Fibroblast of lung (primary cell): ENCODE measurements at regions not wholly inside any gene's neighbourhood (a gene's known extent, or its start where the extent isn't known, plus 50 kb on each side); places are given as distances from the start of the nearest gene placed in this dataset.

Experiments used
- DNase-seq, 2 donors: peaks; one replicate each; pipeline versions ENCODE4 v3.0.0 to v3.0.0-alpha.2; 2010; ENCODE audit warnings: low read depth in 2 of 2
- H2AFZ ChIP-seq: 2 replicates; pipeline ENCODE4 v1.5.1; 2012; ENCODE audit warnings: low read length, control low read depth, inconsistent platforms
- H3K27ac ChIP-seq: 2 replicates; pipeline ENCODE4 v1.5.1; 2011; ENCODE audit warnings: low read length, control low read depth; ENCODE audit not compliant: insufficient read depth
- H3K27me3 ChIP-seq: 2 replicates; pipeline ENCODE4 v1.5.1; 2011; ENCODE audit warnings: mild to moderate bottlenecking, low read length; ENCODE audit not compliant: control insufficient read depth, insufficient read depth
- H3K36me3 ChIP-seq: 2 replicates; pipeline ENCODE4 v1.5.1; 2011; ENCODE audit warnings: low read length; ENCODE audit not compliant: control insufficient read depth, insufficient read depth
- H3K4me1 ChIP-seq: 2 replicates; pipeline ENCODE4 v1.5.1; 2011; ENCODE audit warnings: low read length; ENCODE audit not compliant: control insufficient read depth, insufficient read depth; ENCODE audit errors: extremely low read depth
- H3K4me2 ChIP-seq: 2 replicates; pipeline ENCODE4 v1.5.1; 2011; ENCODE audit warnings: low read length, control low read depth; ENCODE audit not compliant: insufficient read depth; ENCODE audit errors: extremely low read depth
- H3K4me3 ChIP-seq, 4 experiments: fragments of 200-600 bp in 1 of 4; sonication (generic) in 1 of 4; replicated peaks in 1 of 4; 2 replicates each; pipeline ENCODE4 v1.5.1; 2011 to 2016; ENCODE audit warnings: low read length in 4 of 4, low read depth in 3 of 4, mild to moderate bottlenecking in 3 of 4, control low read depth in 2 of 4, inconsistent platforms in 1 of 4, mixed read lengths in 1 of 4; ENCODE audit not compliant: insufficient read depth in 1 of 4; ENCODE audit errors: control extremely low read depth in 1 of 4
- H3K79me2 ChIP-seq: 2 replicates; pipeline ENCODE4 v1.5.1; 2012; ENCODE audit warnings: mild to moderate bottlenecking, low read length, inconsistent platforms; ENCODE audit not compliant: control insufficient read depth, insufficient read depth
- H3K9ac ChIP-seq: 2 replicates; pipeline ENCODE4 v1.5.1; 2011; ENCODE audit warnings: mild to moderate bottlenecking, low read length, control low read depth; ENCODE audit not compliant: insufficient read depth
- H3K9me3 ChIP-seq: 2 replicates; pipeline ENCODE4 v1.5.1; 2012; ENCODE audit warnings: low read depth, low read length; ENCODE audit not compliant: control insufficient read depth, insufficient read depth
- H4K20me1 ChIP-seq: 2 replicates; pipeline ENCODE4 v1.5.1; 2011; ENCODE audit warnings: low read length; ENCODE audit not compliant: control insufficient read depth, insufficient read depth; ENCODE audit errors: extremely low read depth
- EZH2 ChIP-seq: IDR thresholded peaks from 2 replicates; pipeline ENCODE4 v1.5.1; 2012; ENCODE audit warnings: low read length, control low read depth, mild to moderate bottlenecking; ENCODE audit errors: missing control alignments
- TF ChIP-seq, protein P1 (sequence below), 2 donors: IDR thresholded peaks in 1 of 2; conservative IDR thresholded peaks in 1 of 2; 1 replicate in 1 of 2; 2 replicates in 1 of 2; pipeline ENCODE4 v1.5.1; 2011 to 2012; ENCODE audit warnings: low read length in 2 of 2, control low read depth in 1 of 2, inconsistent platforms in 1 of 2, low read depth in 1 of 2, mild to moderate bottlenecking in 1 of 2

DNA sequence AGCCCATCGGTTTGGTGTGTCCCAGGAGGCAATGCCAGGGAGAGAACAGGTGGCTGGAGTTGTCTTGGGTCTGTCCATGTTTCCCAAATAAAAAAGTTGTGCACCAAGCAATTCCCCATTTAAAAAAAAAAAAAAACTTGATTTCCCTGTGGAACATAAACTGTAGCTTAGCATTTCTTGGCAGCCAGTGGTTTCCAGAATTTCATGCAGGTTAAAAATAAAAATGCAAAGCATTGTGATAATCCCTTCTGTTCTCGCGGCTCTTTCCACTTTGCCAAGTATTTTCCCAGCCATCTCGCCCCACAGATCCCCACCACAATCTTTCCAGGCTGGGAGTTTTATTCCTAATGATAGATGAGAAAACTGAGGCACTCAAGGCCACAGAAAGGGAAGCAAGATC lies 51.4 kb upstream of the MSX1 start:
- Histone ChIP-seq H3K4me1 (no peaks in the 10 kb centered on the region), H4K20me1 (no peaks in the 10 kb centered on the region), H3K9me3 (no peaks in the 10 kb centered on the region), H3K4me3 (no peak overlapping the region), H3K27ac (no peak overlapping the region), H3K79me2 (no peaks in the 10 kb centered on the region), H3K9ac (no peak overlapping the region), H3K27me3 (peaks cover 6% of the 10 kb centered on the region), H2AFZ (no peak overlapping the region), H3K36me3 (no peaks in the 10 kb centered on the region), H3K4me2 (no peak overlapping the region)
- DNase-seq: no peak
- TF ChIP-seq, protein P1, sequence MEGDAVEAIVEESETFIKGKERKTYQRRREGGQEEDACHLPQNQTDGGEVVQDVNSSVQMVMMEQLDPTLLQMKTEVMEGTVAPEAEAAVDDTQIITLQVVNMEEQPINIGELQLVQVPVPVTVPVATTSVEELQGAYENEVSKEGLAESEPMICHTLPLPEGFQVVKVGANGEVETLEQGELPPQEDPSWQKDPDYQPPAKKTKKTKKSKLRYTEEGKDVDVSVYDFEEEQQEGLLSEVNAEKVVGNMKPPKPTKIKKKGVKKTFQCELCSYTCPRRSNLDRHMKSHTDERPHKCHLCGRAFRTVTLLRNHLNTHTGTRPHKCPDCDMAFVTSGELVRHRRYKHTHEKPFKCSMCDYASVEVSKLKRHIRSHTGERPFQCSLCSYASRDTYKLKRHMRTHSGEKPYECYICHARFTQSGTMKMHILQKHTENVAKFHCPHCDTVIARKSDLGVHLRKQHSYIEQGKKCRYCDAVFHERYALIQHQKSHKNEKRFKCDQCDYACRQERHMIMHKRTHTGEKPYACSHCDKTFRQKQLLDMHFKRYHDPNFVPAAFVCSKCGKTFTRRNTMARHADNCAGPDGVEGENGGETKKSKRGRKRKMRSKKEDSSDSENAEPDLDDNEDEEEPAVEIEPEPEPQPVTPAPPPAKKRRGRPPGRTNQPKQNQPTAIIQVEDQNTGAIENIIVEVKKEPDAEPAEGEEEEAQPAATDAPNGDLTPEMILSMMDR (conservative IDR thresholded peaks at IDR 0.05 in 1 of 2, IDR thresholded peaks at IDR 0.05 in 1 of 2; ENCODE audit: low read depth in 1 of 2, low read length in 2 of 2): no peak
- TF ChIP-seq EZH2: no peak

DNA sequence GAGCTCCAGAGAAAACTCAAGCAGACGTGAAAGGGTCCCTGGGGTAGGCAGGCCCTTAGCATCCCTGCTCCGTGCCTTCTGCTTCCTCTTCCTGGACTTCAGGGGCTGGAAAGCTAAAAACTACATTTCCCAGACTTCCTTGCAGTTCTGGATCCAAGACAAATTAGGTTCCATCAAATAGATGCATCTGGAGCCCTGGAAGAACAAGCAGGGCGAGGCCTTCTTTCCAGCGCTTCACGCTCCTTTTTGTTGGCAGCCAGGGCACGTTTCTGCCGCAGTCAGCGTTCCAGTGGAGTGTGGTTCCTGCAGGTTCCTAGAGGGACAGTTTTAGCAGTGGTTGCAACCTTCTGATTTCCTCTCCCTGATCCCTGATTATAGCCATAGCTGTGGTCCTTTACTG lies 53.6 kb upstream of the MSX1 start:
- Histone ChIP-seq H3K4me3 (no peak overlapping the region), H3K4me1 (no peaks in the 10 kb centered on the region), H3K9ac (no peak overlapping the region), H4K20me1 (no peaks in the 10 kb centered on the region), H3K9me3 (no peaks in the 10 kb centered on the region), H3K27ac (no peak overlapping the region), H3K79me2 (no peaks in the 10 kb centered on the region), H3K4me2 (no peak overlapping the region), H3K27me3 (no peaks in the 10 kb centered on the region), H3K36me3 (no peaks in the 10 kb centered on the region), H2AFZ (no peak overlapping the region)
- DNase-seq: no peak
- TF ChIP-seq, protein P1 (conservative IDR thresholded peaks at IDR 0.05 in 1 of 2, IDR thresholded peaks at IDR 0.05 in 1 of 2; ENCODE audit: low read depth in 1 of 2, low read length in 2 of 2): no peak
- no peak for TF ChIP-seq EZH2

DNA sequence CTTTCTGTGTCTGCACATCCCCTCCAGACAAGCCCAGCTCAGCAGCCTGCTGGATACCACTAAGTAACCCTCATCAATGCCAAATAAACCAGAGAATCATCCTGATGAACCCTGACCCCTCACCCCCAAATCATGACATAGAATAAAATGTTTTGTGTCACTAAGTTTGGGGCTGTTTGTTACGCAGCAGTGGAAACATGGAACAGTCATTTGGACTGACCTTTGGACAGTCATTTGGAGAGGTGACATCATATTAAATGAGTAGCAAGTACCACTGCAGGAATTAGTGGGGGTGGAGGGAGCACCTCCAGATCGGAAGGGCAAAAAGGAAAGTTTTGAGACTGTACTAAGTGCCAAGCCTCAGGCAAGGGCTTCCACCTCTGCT lies 55.6 kb upstream of the MSX1 start:
- Histone ChIP-seq H3K27me3 (no peaks in the 10 kb centered on the region), H3K27ac (no peak overlapping the region), H3K4me3 (no peak overlapping the region), H3K9ac (no peak overlapping the region), H2AFZ (no peak overlapping the region), H3K36me3 (no peaks in the 10 kb centered on the region), H3K9me3 (no peaks in the 10 kb centered on the region), H3K4me1 (no peaks in the 10 kb centered on the region), H3K79me2 (no peaks in the 10 kb centered on the region), H4K20me1 (no peaks in the 10 kb centered on the region), H3K4me2 (no peak overlapping the region)
- TF ChIP-seq, protein P1 (conservative IDR thresholded peaks at IDR 0.05 in 1 of 2, IDR thresholded peaks at IDR 0.05 in 1 of 2; ENCODE audit: low read depth in 1 of 2, low read length in 2 of 2): no peak
- TF ChIP-seq EZH2: no peak
- no peak for DNase-seq
